IMR-90 (cell line): ENCODE measurements at regions not wholly inside any gene's neighbourhood (a gene's known extent, or its start where the extent isn't known, plus 50 kb on each side); places are given as distances from the start of the nearest gene placed in this dataset.

Source experiments
- ATAC-seq: fragments of 200-7000 bp; cut with Tn5 transposase; 2 replicates; pipeline ENCODE4 v1.9.1; 2020; ENCODE audit warnings: low read depth, mild to moderate bottlenecking, moderate library complexity
- BruUV-seq: library from RNA; stranded (reverse); fragments of 400-500 nt; replicated peaks from 2 replicates; lab custom pipeline; 2021; lab: Mats Ljungman, UMichigan
- CTCF ChIA-PET: fragments of 300-600 bp; formaldehyde crosslinking; extraction: SDS; loops from one replicate; lab custom pipeline; 2021; ENCODE audit warnings: antibody characterized with exemption; lab: Yijun Ruan, JAX
- POLR2A ChIA-PET: fragments of 300-600 bp; sonication (Branson Sonifier 250); formaldehyde crosslinking; loops from one replicate; lab custom pipeline; 2022; ENCODE audit warnings: antibody characterized with exemption; ENCODE audit not compliant: unreplicated experiment; lab: Charles Lee
- DNase-seq: peaks from one replicate; pipeline ENCODE4 v3.0.0; 2013
- H2AFZ ChIP-seq: replicated peaks from 2 replicates; pipeline ENCODE3; 2013; ENCODE audit warnings: low read length, mild to moderate bottlenecking; ENCODE audit not compliant: poor library complexity
- H2AK5ac ChIP-seq: 2 replicates; pipeline ENCODE4 v1.6.1; 2013; ENCODE audit warnings: low read depth, low read length, inconsistent platforms
- H2AK9ac ChIP-seq: replicated peaks from 2 replicates; pipeline ENCODE3; 2013; ENCODE audit warnings: mild to moderate bottlenecking, low read depth, low read length, moderate library complexity; ENCODE audit not compliant: poor library complexity
- H2BK120ac ChIP-seq: 2 replicates; pipeline ENCODE4 v1.6.1; 2013; ENCODE audit warnings: low read depth, low read length, inconsistent platforms
- H2BK15ac ChIP-seq: 3 replicates; pipeline ENCODE4 v1.6.1; 2013; ENCODE audit warnings: low read depth, low read length, inconsistent platforms
- H2BK20ac ChIP-seq: 2 replicates; pipeline ENCODE4 v1.6.1; 2013; ENCODE audit warnings: low read depth, mild to moderate bottlenecking, inconsistent platforms, low read length, moderate library complexity
- H2BK5ac ChIP-seq: 2 replicates; pipeline ENCODE4 v1.6.1; 2013; ENCODE audit warnings: mild to moderate bottlenecking, low read depth, low read length, inconsistent platforms; ENCODE audit not compliant: poor library complexity, severe bottlenecking
- H3K14ac ChIP-seq: replicated peaks from 2 replicates; pipeline ENCODE4 v1.6.1; 2013; ENCODE audit warnings: low read depth, low read length, inconsistent platforms
- H3K18ac ChIP-seq: 2 replicates; pipeline ENCODE4 v1.6.1; 2013; ENCODE audit warnings: low read depth, low read length, control low read depth
- H3K23ac ChIP-seq: 2 replicates; pipeline ENCODE4 v1.6.1; 2013; ENCODE audit warnings: low read depth, low read length, inconsistent platforms
- H3K27ac ChIP-seq: 2 replicates; pipeline ENCODE4 v1.5.1; 2013; ENCODE audit warnings: mild to moderate bottlenecking, control low read depth, low read length; ENCODE audit not compliant: insufficient read depth
- H3K27me3 ChIP-seq: 2 replicates; pipeline ENCODE4 v1.6.1; 2013; ENCODE audit warnings: low read length; ENCODE audit not compliant: control insufficient read depth, insufficient read depth
- H3K36me3 ChIP-seq: 2 replicates; pipeline ENCODE4 v1.6.1; 2013; ENCODE audit warnings: low read length, mixed read lengths; ENCODE audit not compliant: control insufficient read depth, insufficient read depth
- H3K4ac ChIP-seq: 2 replicates; pipeline ENCODE4 v1.6.1; 2013; ENCODE audit warnings: low read depth, low read length, inconsistent platforms
- H3K4me1 ChIP-seq: 2 replicates; pipeline ENCODE4 v1.6.1; 2013; ENCODE audit warnings: low read length, mixed read lengths; ENCODE audit not compliant: control insufficient read depth, insufficient read depth
- H3K4me2 ChIP-seq: 2 replicates; pipeline ENCODE4 v1.6.1; 2013; ENCODE audit warnings: low read depth, mild to moderate bottlenecking, control low read depth, low read length, moderate library complexity
- H3K4me3 ChIP-seq: 2 replicates; pipeline ENCODE4 v1.5.1; 2013; ENCODE audit warnings: low read depth, mild to moderate bottlenecking, control low read depth, low read length, moderate library complexity; ENCODE audit not compliant: insufficient read depth
- H3K56ac ChIP-seq: 2 replicates; pipeline ENCODE4 v1.6.1; 2013; ENCODE audit warnings: low read length, inconsistent platforms; ENCODE audit not compliant: insufficient read depth; ENCODE audit errors: extremely low read depth
- H3K79me1 ChIP-seq, 2 experiments: 2 replicates each; pipeline ENCODE4 v1.6.1; 2013; ENCODE audit warnings: low read length in 2 of 2, inconsistent platforms in 1 of 2, low read depth in 1 of 2
- H3K9ac ChIP-seq: 2 replicates; pipeline ENCODE4 v1.6.1; 2013; ENCODE audit warnings: low read depth, low read length, control low read depth
- H3K9me1 ChIP-seq: 2 replicates; pipeline ENCODE4 v1.6.1; 2013; ENCODE audit warnings: low read length, inconsistent platforms; ENCODE audit not compliant: insufficient read depth
- H3K9me3 ChIP-seq: 2 replicates; pipeline ENCODE4 v1.6.1; 2013; ENCODE audit warnings: low read length; ENCODE audit not compliant: control insufficient read depth, insufficient read depth
- H4K20me1 ChIP-seq: 2 replicates; pipeline ENCODE4 v1.6.1; 2013; ENCODE audit warnings: low read length, inconsistent platforms; ENCODE audit not compliant: insufficient read depth
- H4K5ac ChIP-seq: 2 replicates; pipeline ENCODE4 v1.6.1; 2013; ENCODE audit warnings: mild to moderate bottlenecking, low read depth, low read length, control low read depth
- H4K8ac ChIP-seq, 2 experiments: 2 replicates each; pipeline ENCODE4 v1.6.1; 2013; ENCODE audit warnings: low read depth in 2 of 2, low read length in 2 of 2, control low read depth in 1 of 2, inconsistent platforms in 1 of 2
- H4K91ac ChIP-seq: 2 replicates; pipeline ENCODE4 v1.6.1; 2013; ENCODE audit warnings: low read depth, low read length, inconsistent platforms; ENCODE audit not compliant: insufficient read depth
- BHLHE40 ChIP-seq: fragments of 150-350 bp; IDR thresholded peaks from 2 replicates; pipeline ENCODE4 v1.6.1; 2016; ENCODE audit warnings: mild to moderate bottlenecking, low read depth, low read length
- CEBPB ChIP-seq: IDR thresholded peaks from 2 replicates; pipeline ENCODE4 v1.6.1; 2012; ENCODE audit warnings: low read depth, low read length, improper control_type of control experiment
- CHD1 ChIP-seq: IDR thresholded peaks from 2 replicates; pipeline ENCODE4 v1.6.1; 2012; ENCODE audit warnings: low read depth, low read length, improper control_type of control experiment
- FOS ChIP-seq: fragments of 150-350 bp; IDR thresholded peaks from 2 replicates; pipeline ENCODE4 v1.6.1; 2016; ENCODE audit warnings: low read depth, low read length
- MAFK ChIP-seq: IDR thresholded peaks from 2 replicates; pipeline ENCODE4 v1.6.1; 2012; ENCODE audit warnings: low read depth, low read length, improper control_type of control experiment
- MAZ ChIP-seq: IDR thresholded peaks from 2 replicates; pipeline ENCODE4 v1.6.1; 2012; ENCODE audit warnings: low read depth, mild to moderate bottlenecking, low read length, improper control_type of control experiment, moderate library complexity, borderline replicate concordance
- MXI1 ChIP-seq: IDR thresholded peaks from 2 replicates; pipeline ENCODE4 v1.6.1; 2012; ENCODE audit warnings: low read depth, mild to moderate bottlenecking, low read length, moderate library complexity, borderline replicate concordance
- NFE2L2 ChIP-seq: fragments of 150-350 bp; IDR thresholded peaks from 2 replicates; pipeline ENCODE4 v1.6.1; 2016; ENCODE audit warnings: low read depth, mild to moderate bottlenecking, low read length
- POLR2A ChIP-seq: IDR thresholded peaks from 2 replicates; pipeline ENCODE4 v1.6.1; 2012; ENCODE audit warnings: mild to moderate bottlenecking, low read depth, low read length
- RAD21 ChIP-seq: IDR thresholded peaks from 2 replicates; pipeline ENCODE4 v1.6.1; 2012; ENCODE audit warnings: low read length, improper control_type of control experiment
- RCOR1 ChIP-seq: IDR thresholded peaks from 2 replicates; pipeline ENCODE4 v1.6.1; 2012; ENCODE audit warnings: mild to moderate bottlenecking, low read length, improper control_type of control experiment; ENCODE audit not compliant: insufficient replicate concordance
- RFX5 ChIP-seq: IDR thresholded peaks from 2 replicates; pipeline ENCODE4 v1.8.0; 2012; ENCODE audit warnings: low read depth, mild to moderate bottlenecking, low read length, moderate library complexity
- SMC3 ChIP-seq: fragments of 150-350 bp; IDR thresholded peaks from 2 replicates; pipeline ENCODE4 v1.6.1; 2016; ENCODE audit warnings: low read depth, mild to moderate bottlenecking, antibody characterized with exemption, low read length, moderate library complexity
- WGBS, 2 experiments: methylation state at CpG; one replicate each; pipeline versions ENCODE4 v1.1.5 to v1.1.7; 2013; ENCODE audit warnings: missing lambda C conversion rate in 2 of 2; ENCODE audit not compliant: insufficient read length in 1 of 2; ENCODE audit errors: extremely low coverage in 2 of 2; 5-methylcytosine and 5-hydroxymethylcytosine counted together
- dilution Hi-C: fragments of 300-500 bp; cut with HindIII; formaldehyde crosslinking; loops from one replicate; pipeline ENCODE4 v1.14.3; 2018; ENCODE audit warnings: low sequenced_read_pairs; ENCODE audit not compliant: unreplicated experiment
- in situ Hi-C: fragments of 300-500 bp; cut with MboI; formaldehyde crosslinking; loops from 3 replicates; pipeline ENCODE4 v1.14.3; 2019; ENCODE audit warnings: low sequenced_read_pairs, inconsistent platforms, mixed read lengths
- intact Hi-C: fragments of 100-400 bp; cut with micrococcal nuclease; formaldehyde crosslinking; loops from 2 replicates; pipeline ENCODE4 v1.10.0; 2022
- TF ChIP-seq, protein P1 (sequence below): fragments of 150-350 bp; IDR thresholded peaks from 2 replicates; pipeline ENCODE4 v1.6.1; 2016; ENCODE audit warnings: low read depth, mild to moderate bottlenecking, low read length, moderate library complexity, borderline replicate concordance
- TF ChIP-seq, protein P2 (sequence below): fragments of 150-350 bp; IDR thresholded peaks from 2 replicates; pipeline ENCODE4 v1.6.1; 2017; ENCODE audit warnings: mild to moderate bottlenecking, antibody characterized with exemption, low read length, low read depth
- TF ChIP-seq, protein P3 (sequence below): conservative IDR thresholded peaks from 2 replicates; pipeline ENCODE4 v1.5.1; 2012; ENCODE audit warnings: mild to moderate bottlenecking, low read depth, low read length, improper control_type of control experiment

DNA sequence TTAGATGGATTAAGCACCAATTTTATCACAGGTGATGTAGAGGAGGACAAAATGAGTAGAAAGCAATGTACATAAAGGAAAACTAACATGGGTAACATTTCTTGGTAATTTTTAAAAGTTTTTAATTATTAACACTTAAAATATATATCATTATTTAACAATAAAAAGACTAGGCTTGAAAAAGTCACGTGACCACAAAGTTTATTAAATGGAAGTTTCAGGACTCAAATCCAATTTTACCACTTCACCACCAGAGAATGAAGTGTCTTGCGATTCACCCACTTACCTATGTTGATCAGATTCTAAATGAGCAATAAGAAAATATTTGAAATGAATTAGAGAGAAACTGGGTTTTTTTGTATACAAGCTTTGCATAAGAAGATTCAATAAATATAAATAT, 721.3 kb downstream of the GBE1 start:
- H3K36me3 ChIP-seq: no peaks in the 10 kb centered on the region
- DNase-seq (no peak), ATAC-seq (no peak)
- H3K14ac ChIP-seq: no peak overlapping the region
- no peak overlapping the region for H2AK5ac ChIP-seq
- no peak overlapping the region for H2BK120ac ChIP-seq
- no peak overlapping the region for H3K4me3 ChIP-seq
- H2BK5ac ChIP-seq: no peak overlapping the region
- H3K4ac ChIP-seq: no peak overlapping the region
- no peak overlapping the region for H4K91ac ChIP-seq
- POLR2A ChIA-PET: no interaction called here
- BruUV-seq: no TSS peak
- H4K5ac ChIP-seq: no peak overlapping the region
- no CpG with 5 or more reads among the region's 2 CpGs for WGBS, 2 experiments
- H3K23ac ChIP-seq: no peak overlapping the region
- H2AFZ ChIP-seq: no peak overlapping the region
- H3K4me1 ChIP-seq: no peaks in the 10 kb centered on the region
- TF ChIP-seq POLR2A (no peak), SMC3 (no peak), CEBPB (no peak), RFX5 (no peak), BHLHE40 (no peak), MAZ (no peak), MAFK (no peak), FOS (no peak), NFE2L2 (no peak), CHD1 (no peak), RAD21 (no peak), RCOR1 (no peak), MXI1 (no peak)
- TF ChIP-seq, protein P1, sequence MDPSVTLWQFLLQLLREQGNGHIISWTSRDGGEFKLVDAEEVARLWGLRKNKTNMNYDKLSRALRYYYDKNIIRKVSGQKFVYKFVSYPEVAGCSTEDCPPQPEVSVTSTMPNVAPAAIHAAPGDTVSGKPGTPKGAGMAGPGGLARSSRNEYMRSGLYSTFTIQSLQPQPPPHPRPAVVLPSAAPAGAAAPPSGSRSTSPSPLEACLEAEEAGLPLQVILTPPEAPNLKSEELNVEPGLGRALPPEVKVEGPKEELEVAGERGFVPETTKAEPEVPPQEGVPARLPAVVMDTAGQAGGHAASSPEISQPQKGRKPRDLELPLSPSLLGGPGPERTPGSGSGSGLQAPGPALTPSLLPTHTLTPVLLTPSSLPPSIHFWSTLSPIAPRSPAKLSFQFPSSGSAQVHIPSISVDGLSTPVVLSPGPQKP: no peak
- TF ChIP-seq, protein P2, sequence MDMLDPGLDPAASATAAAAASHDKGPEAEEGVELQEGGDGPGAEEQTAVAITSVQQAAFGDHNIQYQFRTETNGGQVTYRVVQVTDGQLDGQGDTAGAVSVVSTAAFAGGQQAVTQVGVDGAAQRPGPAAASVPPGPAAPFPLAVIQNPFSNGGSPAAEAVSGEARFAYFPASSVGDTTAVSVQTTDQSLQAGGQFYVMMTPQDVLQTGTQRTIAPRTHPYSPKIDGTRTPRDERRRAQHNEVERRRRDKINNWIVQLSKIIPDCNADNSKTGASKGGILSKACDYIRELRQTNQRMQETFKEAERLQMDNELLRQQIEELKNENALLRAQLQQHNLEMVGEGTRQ: no peak
- TF ChIP-seq, protein P3, sequence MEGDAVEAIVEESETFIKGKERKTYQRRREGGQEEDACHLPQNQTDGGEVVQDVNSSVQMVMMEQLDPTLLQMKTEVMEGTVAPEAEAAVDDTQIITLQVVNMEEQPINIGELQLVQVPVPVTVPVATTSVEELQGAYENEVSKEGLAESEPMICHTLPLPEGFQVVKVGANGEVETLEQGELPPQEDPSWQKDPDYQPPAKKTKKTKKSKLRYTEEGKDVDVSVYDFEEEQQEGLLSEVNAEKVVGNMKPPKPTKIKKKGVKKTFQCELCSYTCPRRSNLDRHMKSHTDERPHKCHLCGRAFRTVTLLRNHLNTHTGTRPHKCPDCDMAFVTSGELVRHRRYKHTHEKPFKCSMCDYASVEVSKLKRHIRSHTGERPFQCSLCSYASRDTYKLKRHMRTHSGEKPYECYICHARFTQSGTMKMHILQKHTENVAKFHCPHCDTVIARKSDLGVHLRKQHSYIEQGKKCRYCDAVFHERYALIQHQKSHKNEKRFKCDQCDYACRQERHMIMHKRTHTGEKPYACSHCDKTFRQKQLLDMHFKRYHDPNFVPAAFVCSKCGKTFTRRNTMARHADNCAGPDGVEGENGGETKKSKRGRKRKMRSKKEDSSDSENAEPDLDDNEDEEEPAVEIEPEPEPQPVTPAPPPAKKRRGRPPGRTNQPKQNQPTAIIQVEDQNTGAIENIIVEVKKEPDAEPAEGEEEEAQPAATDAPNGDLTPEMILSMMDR: no peak
- H3K4me2 ChIP-seq: no peak overlapping the region
- H2AK9ac ChIP-seq: no peak overlapping the region
- H3K9ac ChIP-seq: no peak overlapping the region
- in situ Hi-C loops: no loop called here
- no peak overlapping the region for H2BK15ac ChIP-seq
- peaks cover 2% of the 10 kb centered on the region; the same call in 1 of the 2 replicates for H3K9me3 ChIP-seq
- no peak overlapping the region for H4K8ac ChIP-seq
- H3K79me1 ChIP-seq: no peaks in the 10 kb centered on the region
- no peaks in the 10 kb centered on the region for H3K9me1 ChIP-seq
- CTCF ChIA-PET: no interaction called here
- no peaks in the 10 kb centered on the region for H3K27me3 ChIP-seq
- dilution Hi-C loops: no loop called here
- intact Hi-C loops: no loop called here
- H3K18ac ChIP-seq: no peak overlapping the region
- no peaks in the 10 kb centered on the region for H4K20me1 ChIP-seq
- H3K27ac ChIP-seq: no peak overlapping the region
- no peak overlapping the region for H2BK20ac ChIP-seq
- no peak overlapping the region for H3K56ac ChIP-seq
